Lower lobe of right lung (tissue), 2 donors: ENCODE measurements at regions not wholly inside any gene's neighbourhood (a gene's known extent, or its start where the extent isn't known, plus 50 kb on each side); places are given as distances from the start of the nearest gene placed in this dataset.

Experiments used
- ATAC-seq, 2 donors: fragments of 200-7000 bp; cut with Tn5 transposase; one replicate each; pipeline ENCODE4 v1.9.1; 2020 to 2022; ENCODE audit warnings: mild to moderate bottlenecking in 2 of 2, moderate library complexity in 2 of 2
- DNase-seq: peaks from one replicate; pipeline ENCODE4 v3.0.0-alpha.2; 2020
- H3K27ac ChIP-seq: fragments of 200-600 bp; one replicate; pipeline ENCODE4 v1.8.0; 2022
- H3K27me3 ChIP-seq: fragments of 200-600 bp; one replicate; pipeline ENCODE4 v1.8.0; 2022; ENCODE audit warnings: low read depth
- H3K36me3 ChIP-seq: fragments of 200-600 bp; one replicate; pipeline ENCODE4 v1.8.0; 2022; ENCODE audit warnings: mild to moderate bottlenecking
- H3K4me1 ChIP-seq: fragments of 200-600 bp; one replicate; pipeline ENCODE4 v1.8.0; 2022
- H3K4me3 ChIP-seq: fragments of 200-600 bp; one replicate; pipeline ENCODE4 v1.8.0; 2022; ENCODE audit warnings: mild to moderate bottlenecking
- H3K9me3 ChIP-seq: fragments of 200-600 bp; one replicate; pipeline ENCODE4 v1.8.0; 2022
- CTCF ChIP-seq: fragments of 200-600 bp; IDR thresholded peaks from one replicate; pipeline ENCODE4 v1.8.0; 2022; ENCODE audit warnings: antibody characterized with exemption, mild to moderate bottlenecking
- intact Hi-C: fragments of 100-400 bp; cut with DNase I; formaldehyde crosslinking; loops from one replicate; pipeline ENCODE4 v1.11.0; 2022
- donor health status: DM: no; HTN: yes; CAD: no; lungs with severe emphysema.

DNA sequence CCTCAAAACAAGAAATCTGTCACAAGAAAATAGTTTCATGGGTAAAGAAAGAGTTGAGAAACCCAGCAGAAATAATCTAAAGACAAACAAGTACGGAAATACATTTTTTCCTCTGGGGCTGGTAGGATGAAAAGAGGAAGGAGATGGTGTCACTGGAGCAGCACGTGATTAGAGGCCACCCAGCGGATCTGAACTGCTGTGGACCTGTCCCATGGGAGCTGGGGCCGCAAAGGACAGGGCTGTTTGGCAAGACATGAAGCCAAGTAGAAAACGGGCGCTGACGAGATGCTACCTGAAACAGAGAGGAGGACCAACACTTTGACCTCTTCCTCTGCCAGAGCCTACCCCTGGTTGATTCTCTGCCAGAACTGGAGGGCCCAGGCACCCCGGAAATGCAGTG is 295.4 kb upstream of the ATP5MC3 start:
- DNase-seq (no peak), ATAC-seq (peak in 1 of 2 donors; percentile 12)
- Histone ChIP-seq H3K4me3 (no peak overlapping the region), H3K4me1 (no peaks in the 10 kb centered on the region), H3K9me3 (no peaks in the 10 kb centered on the region), H3K36me3 (no peaks in the 10 kb centered on the region), H3K27ac (no peak overlapping the region), H3K27me3 (no peaks in the 10 kb centered on the region)
- no peak for TF ChIP-seq CTCF
- intact Hi-C loops, result no loop called here

- DNase-seq (no peak), ATAC-seq (no peak)
- Histone ChIP-seq H3K36me3 (no peaks in the 10 kb centered on the region), H3K9me3 (no peaks in the 10 kb centered on the region), H3K4me3 (no peak overlapping the region), H3K27ac (no peak overlapping the region), H3K27me3 (no peaks in the 10 kb centered on the region), H3K4me1 (no peaks in the 10 kb centered on the region)
- no peak for TF ChIP-seq CTCF
- intact Hi-C loops, result no loop called here
Observed at GRCh38 chr2:175476374-175476773, 294.9 kb upstream of the ATP5MC3 start.

DNA sequence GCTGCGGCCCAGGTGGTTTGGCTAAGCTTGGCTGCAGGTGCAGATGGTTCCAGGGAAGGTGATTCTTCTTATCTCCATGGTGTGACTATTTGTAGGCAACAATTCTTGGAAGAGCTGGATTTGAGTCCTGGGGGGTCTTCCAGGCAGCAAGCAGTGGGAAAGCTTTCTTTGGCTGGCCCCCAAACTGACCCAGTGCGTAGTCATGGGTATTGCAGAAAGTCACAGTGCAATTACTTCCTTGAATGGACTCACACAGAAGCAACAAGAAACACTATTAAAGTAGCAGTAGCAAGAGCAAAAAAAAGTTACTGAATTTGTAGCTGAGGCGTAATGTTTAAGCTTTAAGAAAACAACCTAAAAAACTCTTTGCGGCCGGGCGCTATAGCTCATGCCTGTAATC is 293.6 kb upstream of the ATP5MC3 start:
- no peaks in the 10 kb centered on the region for H3K4me1 ChIP-seq
- H3K4me3 ChIP-seq, result no peak overlapping the region
- no peaks in the 10 kb centered on the region for H3K36me3 ChIP-seq
- H3K27me3 ChIP-seq, result no peaks in the 10 kb centered on the region
- no peaks in the 10 kb centered on the region for H3K9me3 ChIP-seq
- DNase-seq, result no peak
- H3K27ac ChIP-seq, result no peak overlapping the region
- TF ChIP-seq CTCF, result no peak
- intact Hi-C loops, result no loop called here
- no peak for ATAC-seq

DNA sequence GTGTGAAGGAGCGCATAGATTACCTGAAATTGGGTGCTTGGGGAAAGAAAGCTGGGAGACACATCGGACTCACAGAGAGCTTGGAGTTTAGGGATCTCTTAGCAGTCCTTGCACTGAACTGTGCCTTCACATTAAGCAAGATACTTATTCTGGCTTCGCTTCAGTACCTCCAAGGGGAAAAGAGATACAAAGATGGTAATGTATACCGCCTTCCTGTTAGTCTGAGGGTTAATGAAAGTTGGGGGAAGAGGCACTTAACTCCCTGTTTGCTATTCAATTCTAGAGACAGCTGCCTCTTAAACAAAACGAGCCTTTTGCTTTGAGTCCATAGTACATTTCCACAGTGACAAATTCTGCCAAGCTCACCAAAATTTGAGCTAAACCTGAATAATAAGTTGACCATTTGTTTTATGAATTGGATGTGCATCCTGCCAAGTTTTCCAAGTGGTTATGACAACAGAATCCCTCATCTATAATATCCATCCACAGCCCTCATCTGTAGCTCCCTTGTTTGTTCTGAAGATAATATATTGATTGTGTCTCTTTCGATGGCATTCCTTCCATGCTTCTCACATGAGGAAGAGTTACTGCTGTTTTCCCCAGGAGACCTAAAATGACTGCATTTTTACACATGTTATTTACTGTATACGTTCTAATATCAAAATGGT is 287.1 kb upstream of the ATP5MC3 start:
- DNase-seq, result no peak

GRCh38 chr2:175465101-175465500 is 283.6 kb upstream of the ATP5MC3 start:
- H3K27me3 ChIP-seq, result no peaks in the 10 kb centered on the region
- no peaks in the 10 kb centered on the region for H3K9me3 ChIP-seq
- ATAC-seq (no peak), DNase-seq (no peak)
- no peak overlapping the region for H3K27ac ChIP-seq
- intact Hi-C loops, result no loop called here
- no peak for TF ChIP-seq CTCF
- no peaks in the 10 kb centered on the region for H3K4me1 ChIP-seq
- H3K4me3 ChIP-seq, result no peak overlapping the region
- H3K36me3 ChIP-seq, result no peaks in the 10 kb centered on the region

More for the DNA sequence above, 287.1 kb upstream of the ATP5MC3 start:
- H3K27me3 ChIP-seq, result no peaks in the 10 kb centered on the region
- H3K4me1 ChIP-seq, result no peaks in the 10 kb centered on the region
- H3K36me3 ChIP-seq, result no peaks in the 10 kb centered on the region
- ATAC-seq, result no peak
- no peak for TF ChIP-seq CTCF
- intact Hi-C loops, result no loop called here
- no peak overlapping the region for H3K27ac ChIP-seq
- no peaks in the 10 kb centered on the region for H3K9me3 ChIP-seq
- no peak overlapping the region for H3K4me3 ChIP-seq
